ENCODE measurements at regions not wholly inside any gene's neighbourhood (a gene's known extent, or its start where the extent isn't known, plus 50 kb on each side); places are given as distances from the start of the nearest gene placed in this dataset.

GRCh38 chrX:38895775-38896174, 94.5 kb downstream of the MID1IP1 start:
- no peak for DNase-seq
- Histone ChIP-seq H3K9ac (ENCODE audit: low read length) (no peak overlapping the region), H3K4me1 (ENCODE audit: low read length) (no peaks in the 10 kb centered on the region), H3K4me3 (ENCODE audit: low read length) (no peak overlapping the region), H3K27me3 (ENCODE audit: low read length) (no peaks in the 10 kb centered on the region), H2AFZ (ENCODE audit: low read length) (no peak overlapping the region), H3K27ac (ENCODE audit: low read length) (no peak overlapping the region), H3K36me3 (ENCODE audit: insufficient read depth, low read length) (no peaks in the 10 kb centered on the region), H3K79me2 (ENCODE audit: low read length) (no peaks in the 10 kb centered on the region), H3K4me2 (ENCODE audit: low read depth, low read length, poor library complexity, severe bottlenecking) (no peak overlapping the region), H3K9me3 (ENCODE audit: low read length) (no peaks in the 10 kb centered on the region), H3K9me2 (replicated peaks; ENCODE audit: insufficient read depth, low read length) (no peaks in the 10 kb centered on the region), H4K20me1 (ENCODE audit: insufficient read depth, low read depth, low read length) (no peaks in the 10 kb centered on the region)

DNA sequence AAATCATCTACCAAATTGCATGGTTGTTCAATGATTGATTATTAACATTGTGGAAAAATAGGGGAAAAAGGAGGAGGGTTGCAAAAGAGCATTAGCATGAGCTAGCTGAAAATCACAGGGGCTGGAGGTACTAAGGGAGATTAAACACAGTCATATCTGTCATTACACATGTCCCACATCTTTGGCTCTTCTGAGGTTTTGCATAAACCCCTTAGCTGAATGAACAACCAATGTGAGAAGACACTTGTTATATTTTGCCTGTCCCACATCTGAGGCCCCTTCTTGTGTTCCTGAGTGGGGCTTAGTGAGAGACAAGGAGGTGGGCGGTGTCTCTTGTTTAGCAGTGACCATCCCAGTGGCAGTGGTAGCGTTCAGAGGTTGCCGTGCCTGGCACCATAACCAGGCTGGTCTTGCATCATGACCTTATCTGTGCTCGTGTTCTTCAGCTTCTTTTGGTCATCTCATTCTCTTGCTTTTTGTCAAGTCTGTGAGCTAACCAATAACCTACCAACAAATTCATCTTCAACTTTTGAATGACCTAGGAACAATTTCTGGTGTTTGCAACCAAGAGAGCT, 95.6 kb downstream of the MID1IP1 start:
- no peaks in the 10 kb centered on the region for H4K20me1 ChIP-seq (ENCODE audit: insufficient read depth, low read depth, low read length)
- no peaks in the 10 kb centered on the region for H3K9me2 ChIP-seq (replicated peaks; ENCODE audit: insufficient read depth, low read length)
- no peaks in the 10 kb centered on the region for H3K4me1 ChIP-seq (ENCODE audit: low read length)
- DNase-seq, result no peak
- no peak overlapping the region for H3K9ac ChIP-seq (ENCODE audit: low read length)
- H3K79me2 ChIP-seq (ENCODE audit: low read length), result no peaks in the 10 kb centered on the region
- H3K9me3 ChIP-seq (ENCODE audit: low read length), result no peaks in the 10 kb centered on the region
- no peak overlapping the region for H3K27ac ChIP-seq (ENCODE audit: low read length)
- no peak overlapping the region for H3K4me2 ChIP-seq (ENCODE audit: low read depth, low read length, poor library complexity, severe bottlenecking)
- no peaks in the 10 kb centered on the region for H3K36me3 ChIP-seq (ENCODE audit: insufficient read depth, low read length)
- H3K4me3 ChIP-seq (ENCODE audit: low read length), result no peak overlapping the region
- no peaks in the 10 kb centered on the region for H3K27me3 ChIP-seq (ENCODE audit: low read length)
- H2AFZ ChIP-seq (ENCODE audit: low read length), result no peak overlapping the region

DNA sequence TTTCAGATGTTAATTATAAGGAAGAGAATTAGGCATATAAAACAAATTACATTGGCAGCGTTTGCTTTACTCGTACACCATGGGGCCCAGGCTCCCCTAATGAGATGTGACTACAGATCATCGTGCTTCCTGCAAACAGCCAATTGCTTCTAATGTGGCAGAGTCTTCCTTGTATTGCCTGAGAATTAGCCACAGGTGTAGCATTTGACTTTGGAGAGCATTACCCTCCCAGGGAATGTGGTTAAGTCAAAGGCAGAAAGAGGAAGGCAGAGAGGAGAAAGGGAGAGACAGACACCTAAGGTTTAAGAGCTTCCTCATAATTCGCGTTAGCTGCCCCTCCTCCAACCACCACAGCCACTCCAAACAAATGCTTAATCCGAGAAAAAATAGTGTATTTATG, 97.0 kb downstream of the MID1IP1 start:
- Histone ChIP-seq H3K27me3 (ENCODE audit: low read length) (no peaks in the 10 kb centered on the region), H3K36me3 (ENCODE audit: insufficient read depth, low read length) (no peaks in the 10 kb centered on the region), H3K79me2 (ENCODE audit: low read length) (no peaks in the 10 kb centered on the region), H3K27ac (ENCODE audit: low read length) (no peak overlapping the region), H3K4me1 (ENCODE audit: low read length) (no peaks in the 10 kb centered on the region), H3K4me3 (ENCODE audit: low read length) (no peak overlapping the region), H2AFZ (ENCODE audit: low read length) (no peak overlapping the region), H3K9me2 (replicated peaks; ENCODE audit: insufficient read depth, low read length) (no peaks in the 10 kb centered on the region), H3K4me2 (ENCODE audit: low read depth, low read length, poor library complexity, severe bottlenecking) (no peak overlapping the region), H3K9ac (ENCODE audit: low read length) (no peak overlapping the region), H3K9me3 (ENCODE audit: low read length) (no peaks in the 10 kb centered on the region), H4K20me1 (ENCODE audit: insufficient read depth, low read depth, low read length) (no peaks in the 10 kb centered on the region)
- no peak for DNase-seq

- no peak for DNase-seq
- no peaks in the 10 kb centered on the region for H3K79me2 ChIP-seq (ENCODE audit: low read length)
- no peaks in the 10 kb centered on the region for H3K4me1 ChIP-seq (ENCODE audit: low read length)
- H3K36me3 ChIP-seq (ENCODE audit: insufficient read depth, low read length), result no peaks in the 10 kb centered on the region
- H4K20me1 ChIP-seq (ENCODE audit: insufficient read depth, low read depth, low read length), result no peaks in the 10 kb centered on the region
- H3K27ac ChIP-seq (ENCODE audit: low read length), result no peak overlapping the region
- H3K4me3 ChIP-seq (ENCODE audit: low read length), result no peak overlapping the region
- H3K4me2 ChIP-seq (ENCODE audit: low read depth, low read length, poor library complexity, severe bottlenecking), result no peak overlapping the region
- no peaks in the 10 kb centered on the region for H3K9me2 ChIP-seq (replicated peaks; ENCODE audit: insufficient read depth, low read length)
- H3K27me3 ChIP-seq (ENCODE audit: low read length), result no peaks in the 10 kb centered on the region
- H3K9me3 ChIP-seq (ENCODE audit: low read length), result no peaks in the 10 kb centered on the region
- H2AFZ ChIP-seq (ENCODE audit: low read length), result no peak overlapping the region
- no peak overlapping the region for H3K9ac ChIP-seq (ENCODE audit: low read length)
Measured at GRCh38 chrX:38899650-38900049, 98.4 kb downstream of the MID1IP1 start.

GRCh38 chrX:38900719-38901118, 99.5 kb downstream of the MID1IP1 start:
- H3K79me2 ChIP-seq (ENCODE audit: low read length), result no peaks in the 10 kb centered on the region
- H3K36me3 ChIP-seq (ENCODE audit: insufficient read depth, low read length), result no peaks in the 10 kb centered on the region
- DNase-seq, result no peak
- no peak overlapping the region for H3K4me2 ChIP-seq (ENCODE audit: low read depth, low read length, poor library complexity, severe bottlenecking)
- H4K20me1 ChIP-seq (ENCODE audit: insufficient read depth, low read depth, low read length), result no peaks in the 10 kb centered on the region
- no peaks in the 10 kb centered on the region for H3K4me1 ChIP-seq (ENCODE audit: low read length)
- H3K27me3 ChIP-seq (ENCODE audit: low read length), result no peaks in the 10 kb centered on the region
- no peak overlapping the region for H3K27ac ChIP-seq (ENCODE audit: low read length)
- no peaks in the 10 kb centered on the region for H3K9me2 ChIP-seq (replicated peaks; ENCODE audit: insufficient read depth, low read length)
- no peak overlapping the region for H3K9ac ChIP-seq (ENCODE audit: low read length)
- H2AFZ ChIP-seq (ENCODE audit: low read length), result no peak overlapping the region
- no peak overlapping the region for H3K4me3 ChIP-seq (ENCODE audit: low read length)
- H3K9me3 ChIP-seq (ENCODE audit: low read length), result no peaks in the 10 kb centered on the region

- H4K20me1 ChIP-seq (ENCODE audit: insufficient read depth, low read depth, low read length), result no peaks in the 10 kb centered on the region
- H3K27me3 ChIP-seq (ENCODE audit: low read length), result no peaks in the 10 kb centered on the region
- H2AFZ ChIP-seq (ENCODE audit: low read length), result no peak overlapping the region
- DNase-seq, result no peak
- no peak overlapping the region for H3K9ac ChIP-seq (ENCODE audit: low read length)
- no peaks in the 10 kb centered on the region for H3K79me2 ChIP-seq (ENCODE audit: low read length)
- no peak overlapping the region for H3K27ac ChIP-seq (ENCODE audit: low read length)
- H3K9me3 ChIP-seq (ENCODE audit: low read length), result no peaks in the 10 kb centered on the region
- H3K4me1 ChIP-seq (ENCODE audit: low read length), result no peaks in the 10 kb centered on the region
- no peaks in the 10 kb centered on the region for H3K36me3 ChIP-seq (ENCODE audit: insufficient read depth, low read length)
- H3K9me2 ChIP-seq (replicated peaks; ENCODE audit: insufficient read depth, low read length), result no peaks in the 10 kb centered on the region
- no peak overlapping the region for H3K4me3 ChIP-seq (ENCODE audit: low read length)
- H3K4me2 ChIP-seq (ENCODE audit: low read depth, low read length, poor library complexity, severe bottlenecking), result no peak overlapping the region
Measured at GRCh38 chrX:38902972-38903492, 101.8 kb downstream of the MID1IP1 start.

GRCh38 chrX:38916801-38917200, 115.5 kb downstream of the MID1IP1 start:
- Histone ChIP-seq H4K20me1 (ENCODE audit: insufficient read depth, low read depth, low read length) (no peaks in the 10 kb centered on the region), H3K4me3 (ENCODE audit: low read length) (no peak overlapping the region), H3K9me3 (ENCODE audit: low read length) (no peaks in the 10 kb centered on the region), H3K9me2 (replicated peaks; ENCODE audit: insufficient read depth, low read length) (no peaks in the 10 kb centered on the region), H3K79me2 (ENCODE audit: low read length) (no peaks in the 10 kb centered on the region), H3K9ac (ENCODE audit: low read length) (no peak overlapping the region), H3K4me2 (ENCODE audit: low read depth, low read length, poor library complexity, severe bottlenecking) (no peak overlapping the region), H3K27me3 (ENCODE audit: low read length) (no peaks in the 10 kb centered on the region), H3K4me1 (ENCODE audit: low read length) (peaks cover 5% of the 10 kb centered on the region), H3K27ac (ENCODE audit: low read length) (no peak overlapping the region), H3K36me3 (ENCODE audit: insufficient read depth, low read length) (no peaks in the 10 kb centered on the region), H2AFZ (ENCODE audit: low read length) (no peak overlapping the region)
- no peak for DNase-seq

DNA sequence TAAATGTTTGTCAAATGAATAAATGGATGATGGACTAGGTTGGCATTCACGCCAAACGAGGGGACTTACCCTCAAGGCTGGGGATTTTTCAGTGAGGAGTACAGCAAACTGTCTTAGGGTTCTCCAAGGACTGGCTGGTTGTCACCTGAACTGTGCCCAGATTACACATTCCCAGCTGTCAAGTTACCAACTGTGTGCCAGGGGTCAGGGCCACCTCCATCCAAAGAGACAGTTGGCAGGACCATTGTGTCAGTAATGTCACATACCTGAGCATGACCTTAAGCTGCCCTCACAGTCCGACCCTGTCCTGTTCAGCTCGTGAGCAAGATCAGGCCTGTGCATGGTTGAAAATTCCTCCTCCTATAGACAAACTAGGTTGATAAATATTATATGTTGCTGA, 116.7 kb downstream of the MID1IP1 start:
- Histone ChIP-seq H3K9ac (ENCODE audit: low read length) (no peak overlapping the region), H3K79me2 (ENCODE audit: low read length) (no peaks in the 10 kb centered on the region), H3K9me2 (replicated peaks; ENCODE audit: insufficient read depth, low read length) (no peaks in the 10 kb centered on the region), H2AFZ (ENCODE audit: low read length) (no peak overlapping the region), H3K4me2 (ENCODE audit: low read depth, low read length, poor library complexity, severe bottlenecking) (no peak overlapping the region), H3K4me3 (ENCODE audit: low read length) (no peak overlapping the region), H3K9me3 (ENCODE audit: low read length) (no peaks in the 10 kb centered on the region), H3K27ac (ENCODE audit: low read length) (no peak overlapping the region), H3K4me1 (ENCODE audit: low read length) (peaks cover 5% of the 10 kb centered on the region), H3K27me3 (ENCODE audit: low read length) (no peaks in the 10 kb centered on the region), H4K20me1 (ENCODE audit: insufficient read depth, low read depth, low read length) (no peaks in the 10 kb centered on the region), H3K36me3 (ENCODE audit: insufficient read depth, low read length) (no peaks in the 10 kb centered on the region)
- no peak for DNase-seq

DNA sequence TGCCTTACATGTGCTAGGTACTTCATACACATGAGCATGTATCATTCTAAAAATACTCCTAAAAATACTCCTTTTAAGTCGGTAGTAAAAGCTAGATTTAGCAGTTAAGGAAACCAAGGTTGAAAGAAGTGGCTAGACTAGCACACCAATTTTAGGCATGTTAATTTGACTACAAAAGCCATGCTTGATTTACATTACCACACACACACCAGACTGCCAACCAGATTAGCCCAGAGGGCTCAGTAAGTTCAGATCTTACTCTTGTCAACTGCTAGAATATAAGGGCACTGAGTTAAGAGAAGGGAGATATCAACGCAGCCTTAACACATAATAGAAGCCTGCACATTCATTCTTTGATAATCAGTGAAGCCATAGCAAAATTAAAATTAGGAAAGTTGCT, 117.9 kb downstream of the MID1IP1 start:
- Histone ChIP-seq H3K4me2 (ENCODE audit: low read depth, low read length, poor library complexity, severe bottlenecking) (no peak overlapping the region), H3K4me3 (ENCODE audit: low read length) (no peak overlapping the region), H3K9me3 (ENCODE audit: low read length) (no peaks in the 10 kb centered on the region), H2AFZ (ENCODE audit: low read length) (no peak overlapping the region), H3K4me1 (ENCODE audit: low read length) (peaks cover 5% of the 10 kb centered on the region), H3K27me3 (ENCODE audit: low read length) (no peaks in the 10 kb centered on the region), H4K20me1 (ENCODE audit: insufficient read depth, low read depth, low read length) (no peaks in the 10 kb centered on the region), H3K9me2 (replicated peaks; ENCODE audit: insufficient read depth, low read length) (no peaks in the 10 kb centered on the region), H3K27ac (ENCODE audit: low read length) (no peak overlapping the region), H3K79me2 (ENCODE audit: low read length) (no peaks in the 10 kb centered on the region), H3K9ac (ENCODE audit: low read length) (no peak overlapping the region), H3K36me3 (ENCODE audit: insufficient read depth, low read length) (no peaks in the 10 kb centered on the region)
- no peak for DNase-seq

Data from Karpas-422 (cell line).